ENCODE measurements at regions not wholly inside any gene's neighbourhood (a gene's known extent, or its start where the extent isn't known, plus 50 kb on each side); places are given as distances from the start of the nearest gene placed in this dataset.

GRCh38 chrX:129007631-129008030 is 515.7 kb downstream of the SMARCA1 start:
- H2AFZ ChIP-seq (ENCODE audit: insufficient read depth, low read depth, low read length, poor library complexity, severe bottlenecking), result no peak overlapping the region
- POLR2A ChIA-PET, result no interaction called here
- H3K36me3 ChIP-seq (replicated peaks in 1 of 2; ENCODE audit: control extremely low read depth in 1 of 2, control insufficient read depth in 1 of 2, extremely low read depth in 1 of 2, insufficient read depth in 2 of 2, low read length in 1 of 2), result no peaks in the 10 kb centered on the region
- no peaks in the 10 kb centered on the region for H3K4me1 Mint-ChIP-seq
- H3K9me3 ChIP-seq (ENCODE audit: control extremely low read depth in 1 of 3, control insufficient read depth in 2 of 3, insufficient read depth in 1 of 3, low read length in 2 of 3), result no peaks in the 10 kb centered on the region
- intact Hi-C loops (cut with micrococcal nuclease), result no loop called here
- H3K4me1 ChIP-seq (ENCODE audit: control insufficient read depth in 2 of 2, insufficient read depth in 2 of 2, low read length in 2 of 2), result no peaks in the 10 kb centered on the region
- no peak overlapping the region for H3K4me2 ChIP-seq (replicated peaks; ENCODE audit: low read depth, low read length, poor library complexity, severe bottlenecking)
- H3K4me3 ChIP-seq (ENCODE audit: control extremely low read depth in 1 of 5, extremely low read depth in 1 of 5, insufficient read depth in 1 of 5, low read depth in 2 of 5, low read length in 4 of 5), result no peak overlapping the region
- no peaks in the 10 kb centered on the region for H3K27me3 ChIP-seq (replicated peaks in 1 of 4; ENCODE audit: control extremely low read depth in 1 of 4, control insufficient read depth in 3 of 4, insufficient read depth in 4 of 4, low read length in 3 of 4)
- H3K79me2 ChIP-seq (ENCODE audit: control insufficient read depth, insufficient read depth, low read length), result no peaks in the 10 kb centered on the region
- H3K4me3 Mint-ChIP-seq, result no peak overlapping the region
- H3K27ac ChIP-seq (ENCODE audit: low read length in 2 of 2), result no peak overlapping the region
- no peaks in the 10 kb centered on the region for H4K20me1 ChIP-seq (ENCODE audit: control insufficient read depth, insufficient read depth, low read length, poor library complexity, severe bottlenecking)
- WGBS (ENCODE audit: insufficient coverage), result no CpG with 5 or more reads among the region's 3 CpGs
- H3K9ac ChIP-seq (ENCODE audit: low read length), result no peak overlapping the region
- H3K27me3 Mint-ChIP-seq, result no peaks in the 10 kb centered on the region
- ATAC-seq (ENCODE audit: low read depth) (no peak), DNase-seq (no peak)
- CTCF ChIA-PET, result no interaction called here
- H3K9me3 Mint-ChIP-seq (ENCODE audit: insufficient read depth), result no peaks in the 10 kb centered on the region
- TF ChIP-seq EZH2 (IDR thresholded peaks at IDR 0.05; ENCODE audit: borderline replicate concordance, insufficient read depth, low read depth, low read length, poor library complexity, severe bottlenecking) (no peak), CTCF (IDR thresholded peaks at IDR 0.05) (no peak)
- no peak overlapping the region for H3K27ac Mint-ChIP-seq

- no peak overlapping the region for H3K9ac ChIP-seq (ENCODE audit: low read length)
- H3K4me2 ChIP-seq (replicated peaks; ENCODE audit: low read depth, low read length, poor library complexity, severe bottlenecking), result no peak overlapping the region
- ATAC-seq (ENCODE audit: low read depth) (no peak), DNase-seq (no peak)
- WGBS (ENCODE audit: insufficient coverage), result 100% methylated on average over 1 of the region's 5 CpGs
- no peaks in the 10 kb centered on the region for H3K79me2 ChIP-seq (ENCODE audit: control insufficient read depth, insufficient read depth, low read length)
- H3K4me3 ChIP-seq (ENCODE audit: control extremely low read depth in 1 of 5, extremely low read depth in 1 of 5, insufficient read depth in 1 of 5, low read depth in 2 of 5, low read length in 4 of 5), result no peak overlapping the region
- no peaks in the 10 kb centered on the region for H3K9me3 ChIP-seq (ENCODE audit: control extremely low read depth in 1 of 3, control insufficient read depth in 2 of 3, insufficient read depth in 1 of 3, low read length in 2 of 3)
- Mint-ChIP-seq H3K4me1 (no peaks in the 10 kb centered on the region), H3K4me3 (no peak overlapping the region), H3K27me3 (no peaks in the 10 kb centered on the region), H3K27ac (no peak overlapping the region), H3K9me3 (ENCODE audit: insufficient read depth) (no peaks in the 10 kb centered on the region)
- H2AFZ ChIP-seq (ENCODE audit: insufficient read depth, low read depth, low read length, poor library complexity, severe bottlenecking), result no peak overlapping the region
- intact Hi-C loops (cut with micrococcal nuclease), result no loop called here
- H4K20me1 ChIP-seq (ENCODE audit: control insufficient read depth, insufficient read depth, low read length, poor library complexity, severe bottlenecking), result no peaks in the 10 kb centered on the region
- CTCF ChIA-PET, result no interaction called here
- TF ChIP-seq EZH2 (IDR thresholded peaks at IDR 0.05; ENCODE audit: borderline replicate concordance, insufficient read depth, low read depth, low read length, poor library complexity, severe bottlenecking) (no peak), CTCF (IDR thresholded peaks at IDR 0.05) (no peak)
- no peaks in the 10 kb centered on the region for H3K4me1 ChIP-seq (ENCODE audit: control insufficient read depth in 2 of 2, insufficient read depth in 2 of 2, low read length in 2 of 2)
- no peak overlapping the region for H3K27ac ChIP-seq (ENCODE audit: low read length in 2 of 2)
- POLR2A ChIA-PET, result no interaction called here
- no peaks in the 10 kb centered on the region for H3K27me3 ChIP-seq (replicated peaks in 1 of 4; ENCODE audit: control extremely low read depth in 1 of 4, control insufficient read depth in 3 of 4, insufficient read depth in 4 of 4, low read length in 3 of 4)
- no peaks in the 10 kb centered on the region for H3K36me3 ChIP-seq (replicated peaks in 1 of 2; ENCODE audit: control extremely low read depth in 1 of 2, control insufficient read depth in 1 of 2, extremely low read depth in 1 of 2, insufficient read depth in 2 of 2, low read length in 1 of 2)
Observed at GRCh38 chrX:129006491-129006890, 516.8 kb downstream of the SMARCA1 start.
